ENCODE measurements at regions not wholly inside any gene's neighbourhood (a gene's known extent, or its start where the extent isn't known, plus 50 kb on each side); places are given as distances from the start of the nearest gene placed in this dataset.
"Not testable (repeated sequence)": the region's sequence is repeated elsewhere in the genome, so short reads cannot be mapped to it uniquely, and the experiment has no call there.

DNA sequence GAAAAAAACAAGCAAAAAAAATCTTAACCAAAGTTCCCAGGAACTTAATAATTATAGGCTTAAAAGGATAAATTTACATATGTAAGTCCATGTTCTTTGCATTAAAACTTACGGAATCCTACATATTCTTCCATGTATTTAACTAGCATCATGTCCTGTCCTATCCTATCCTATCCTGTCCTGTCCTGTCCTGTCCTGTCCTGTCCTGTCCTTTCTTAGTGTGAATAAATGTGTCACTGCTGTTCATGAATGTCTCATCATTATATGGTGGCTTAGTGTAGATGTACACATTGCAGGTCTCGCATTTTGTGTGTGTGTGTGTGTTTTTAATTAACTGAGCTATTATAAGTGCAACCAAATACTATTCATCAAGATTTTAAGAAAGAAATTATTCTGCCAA is 90.0 kb downstream of the TMEM167A start:
- TF ChIP-seq, protein P1, sequence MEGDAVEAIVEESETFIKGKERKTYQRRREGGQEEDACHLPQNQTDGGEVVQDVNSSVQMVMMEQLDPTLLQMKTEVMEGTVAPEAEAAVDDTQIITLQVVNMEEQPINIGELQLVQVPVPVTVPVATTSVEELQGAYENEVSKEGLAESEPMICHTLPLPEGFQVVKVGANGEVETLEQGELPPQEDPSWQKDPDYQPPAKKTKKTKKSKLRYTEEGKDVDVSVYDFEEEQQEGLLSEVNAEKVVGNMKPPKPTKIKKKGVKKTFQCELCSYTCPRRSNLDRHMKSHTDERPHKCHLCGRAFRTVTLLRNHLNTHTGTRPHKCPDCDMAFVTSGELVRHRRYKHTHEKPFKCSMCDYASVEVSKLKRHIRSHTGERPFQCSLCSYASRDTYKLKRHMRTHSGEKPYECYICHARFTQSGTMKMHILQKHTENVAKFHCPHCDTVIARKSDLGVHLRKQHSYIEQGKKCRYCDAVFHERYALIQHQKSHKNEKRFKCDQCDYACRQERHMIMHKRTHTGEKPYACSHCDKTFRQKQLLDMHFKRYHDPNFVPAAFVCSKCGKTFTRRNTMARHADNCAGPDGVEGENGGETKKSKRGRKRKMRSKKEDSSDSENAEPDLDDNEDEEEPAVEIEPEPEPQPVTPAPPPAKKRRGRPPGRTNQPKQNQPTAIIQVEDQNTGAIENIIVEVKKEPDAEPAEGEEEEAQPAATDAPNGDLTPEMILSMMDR (IDR thresholded peaks at IDR 0.05; ENCODE audit: low read length, missing control alignments): no peak
- DNase-seq (ENCODE audit: low read depth): no peak
- no peak overlapping the region for H3K4me3 ChIP-seq (replicated peaks; ENCODE audit: low read depth, low read length)

DNA sequence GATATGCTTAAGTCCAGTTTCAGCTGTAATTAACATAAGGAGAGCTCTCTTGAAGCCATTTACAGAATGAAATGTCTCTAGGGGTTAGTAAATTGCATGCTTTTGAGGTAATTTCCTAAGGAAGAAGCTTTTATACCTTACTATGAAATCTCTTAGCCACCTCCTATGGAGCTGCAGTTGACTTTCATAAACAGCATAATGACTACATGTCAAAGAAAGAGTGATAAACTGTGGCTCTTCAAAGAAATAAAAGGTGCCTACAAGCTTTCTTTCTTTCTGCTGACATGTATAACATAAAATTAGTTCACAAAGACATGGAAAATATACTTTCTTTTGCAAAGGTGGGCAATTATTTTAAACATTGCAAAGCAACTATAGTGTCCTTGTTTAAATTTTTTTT is 90.8 kb downstream of the TMEM167A start:
- TF ChIP-seq, protein P1 (IDR thresholded peaks at IDR 0.05; ENCODE audit: low read length, missing control alignments): no peak
- no peak overlapping the region for H3K4me3 ChIP-seq (replicated peaks; ENCODE audit: low read depth, low read length)
- no peak for DNase-seq (ENCODE audit: low read depth)

DNA sequence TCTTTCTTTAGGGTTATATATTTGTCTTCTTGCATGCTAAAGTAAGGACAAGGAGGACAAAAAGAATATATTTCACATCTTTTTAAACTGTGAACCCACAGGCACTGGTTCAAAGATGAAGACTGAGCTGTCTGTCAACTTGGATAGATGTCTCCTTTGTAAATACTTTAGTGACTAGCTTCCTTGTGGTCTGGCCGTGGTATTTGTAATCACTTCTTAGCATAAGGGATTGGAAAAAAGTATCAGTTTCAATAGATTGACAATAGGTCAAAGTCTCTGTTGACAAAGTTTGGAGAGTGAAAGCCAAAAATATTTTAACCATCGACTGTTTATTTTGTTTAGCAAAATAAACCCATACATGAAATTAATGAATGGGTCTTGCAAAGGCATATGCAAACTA is 91.4 kb downstream of the TMEM167A start:
- TF ChIP-seq, protein P1 (IDR thresholded peaks at IDR 0.05; ENCODE audit: low read length, missing control alignments): no peak
- H3K4me3 ChIP-seq (replicated peaks; ENCODE audit: low read depth, low read length): no peak overlapping the region
- DNase-seq (ENCODE audit: low read depth): no peak

DNA sequence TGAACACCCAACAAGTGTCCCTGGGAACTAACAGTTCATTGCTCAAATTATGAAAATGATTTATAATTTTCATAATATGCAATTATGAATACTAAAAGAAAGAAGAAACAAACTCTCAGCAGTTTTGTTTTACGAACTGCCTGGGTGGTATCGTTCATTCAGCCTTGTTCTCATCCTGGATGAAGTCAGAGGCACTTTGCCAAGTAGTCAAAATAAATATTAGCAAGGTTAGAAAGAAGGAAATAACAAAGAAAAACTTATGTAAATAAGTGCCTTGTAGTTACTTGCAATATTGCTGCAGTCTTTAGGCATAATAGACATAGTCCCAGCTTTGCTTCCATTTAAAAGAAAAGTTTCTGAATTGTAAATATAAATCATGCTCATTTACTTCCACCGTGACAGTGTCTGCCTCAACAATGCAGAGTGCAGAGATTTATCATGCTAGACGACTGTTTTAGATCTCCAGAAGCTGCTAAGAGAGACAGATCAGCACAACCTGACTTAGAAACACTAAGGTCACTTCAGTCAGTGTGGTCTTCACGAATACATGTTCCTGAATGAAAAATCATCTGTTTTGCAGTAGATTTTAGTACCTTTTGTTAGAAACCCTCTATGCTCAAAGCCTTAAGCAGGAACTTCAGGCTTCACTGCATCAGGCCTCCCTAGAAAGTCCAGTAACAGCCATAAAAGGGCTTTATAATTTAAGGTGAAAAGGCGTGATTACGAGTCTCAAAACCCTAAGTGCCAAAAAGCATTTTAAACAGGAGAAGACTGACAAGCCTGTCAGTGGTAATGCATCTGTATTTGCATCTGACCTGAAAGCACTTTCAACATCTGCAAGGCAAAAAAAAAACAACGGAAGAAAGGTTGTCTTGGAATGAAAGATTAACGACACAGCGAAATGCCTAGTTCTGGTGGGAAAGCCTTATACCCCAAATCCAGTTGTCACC is 92.1 kb downstream of the TMEM167A start:
- DNase-seq (ENCODE audit: low read depth): no peak
- TF ChIP-seq, protein P1 (IDR thresholded peaks at IDR 0.05; ENCODE audit: low read length, missing control alignments): no peak
- H3K4me3 ChIP-seq (replicated peaks; ENCODE audit: low read depth, low read length): no peak overlapping the region

DNA sequence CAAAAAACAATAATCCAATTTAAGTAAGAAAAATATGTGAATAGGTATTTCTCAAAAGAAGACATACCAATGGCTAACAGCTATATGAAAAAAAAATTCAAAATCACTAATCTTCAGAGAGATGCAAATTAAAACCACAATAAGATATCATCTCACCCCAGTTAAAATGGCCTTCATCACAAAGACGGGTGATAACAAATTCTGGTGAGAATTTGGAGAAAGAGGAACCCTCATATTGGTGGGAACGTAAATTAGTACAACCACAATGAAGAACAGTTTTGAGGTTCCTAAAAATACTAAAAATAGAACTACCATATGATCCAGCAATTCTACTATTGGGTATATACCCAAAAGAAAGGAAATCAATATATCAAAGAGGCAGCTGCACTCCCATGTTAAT is 94.3 kb downstream of the TMEM167A start:
- TF ChIP-seq, protein P1 (IDR thresholded peaks at IDR 0.05; ENCODE audit: low read length, missing control alignments): no peak
- H3K4me3 ChIP-seq (replicated peaks; ENCODE audit: low read depth, low read length): no peak overlapping the region
- no peak for DNase-seq (ENCODE audit: low read depth)

DNA sequence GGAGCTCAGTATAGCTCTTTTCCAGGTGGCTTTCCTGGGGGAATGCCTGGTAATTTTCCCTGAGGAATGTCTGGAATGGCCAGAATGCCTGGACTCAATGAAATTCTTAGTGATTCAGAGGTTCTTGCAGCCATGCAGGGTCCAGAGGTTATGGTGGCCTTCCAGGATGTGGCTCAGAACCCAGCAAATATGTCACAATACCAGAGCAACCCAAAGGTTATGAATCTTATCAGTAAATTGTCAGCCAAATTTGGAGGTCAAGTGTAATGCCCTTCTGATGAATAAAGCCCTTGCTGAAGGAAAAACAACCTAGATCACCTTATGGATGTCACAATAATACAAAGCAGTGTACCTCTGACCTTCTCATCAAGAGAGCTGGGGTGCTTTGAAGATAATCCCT is 100.3 kb downstream of the TMEM167A start:
- peak; percentile 26 for DNase-seq (ENCODE audit: low read depth)
- not testable (repeated sequence) for H3K4me3 ChIP-seq (replicated peaks; ENCODE audit: low read depth, low read length)

DNA sequence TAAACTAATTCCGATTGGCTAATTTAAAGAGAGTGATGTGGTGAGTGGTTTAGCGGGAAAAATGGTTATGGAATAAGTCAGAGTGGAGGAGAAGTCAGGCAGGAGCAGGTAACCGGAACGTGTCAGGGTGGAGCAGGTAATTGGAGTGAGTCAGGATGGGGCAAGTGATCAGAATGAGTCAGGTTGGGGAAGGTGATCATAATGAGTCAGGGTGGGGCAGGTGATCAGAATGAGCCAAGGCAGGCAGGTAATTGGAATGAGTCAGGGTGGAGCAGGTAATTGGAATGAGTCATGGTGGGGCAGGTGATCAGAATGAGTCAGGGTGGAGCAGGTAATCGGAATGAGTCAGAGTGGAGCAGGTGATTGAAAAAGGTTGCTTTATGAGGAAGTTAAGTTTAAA is 101.4 kb downstream of the TMEM167A start:
- TF ChIP-seq, protein P1 (IDR thresholded peaks at IDR 0.05; ENCODE audit: low read length, missing control alignments): no peak
- no peak for DNase-seq (ENCODE audit: low read depth)
- no peak overlapping the region for H3K4me3 ChIP-seq (replicated peaks; ENCODE audit: low read depth, low read length)
